Adrenal gland (tissue), 5 donors: ENCODE measurements at regions not wholly inside any gene's neighbourhood (a gene's known extent, or its start where the extent isn't known, plus 50 kb on each side); places are given as distances from the start of the nearest gene placed in this dataset.

Experiments used
- POLR2A ChIP-seq, 2 donors: fragments of 450-650 bp; IDR thresholded peaks; one replicate each; pipeline ENCODE4 v1.6.1; 2017; ENCODE audit warnings: antibody characterized with exemption in 2 of 2, mild to moderate bottlenecking in 2 of 2, moderate library complexity in 1 of 2
- TF ChIP-seq, protein P1 (sequence below), 6 experiments: fragments of 450-650 bp in 4 of 6; fragments of 200-600 bp in 2 of 6; sonication (generic) in 1 of 6; IDR thresholded peaks; 1 replicate in 5 of 6; 2 replicates in 1 of 6; pipeline versions ENCODE4 v1.5.1 to v1.8.0; 2016 to 2021; ENCODE audit warnings: antibody characterized with exemption in 6 of 6, mild to moderate bottlenecking in 2 of 6, moderate library complexity in 1 of 6
- donor health status: DM: no; HTN: no; CAD: no.

DNA sequence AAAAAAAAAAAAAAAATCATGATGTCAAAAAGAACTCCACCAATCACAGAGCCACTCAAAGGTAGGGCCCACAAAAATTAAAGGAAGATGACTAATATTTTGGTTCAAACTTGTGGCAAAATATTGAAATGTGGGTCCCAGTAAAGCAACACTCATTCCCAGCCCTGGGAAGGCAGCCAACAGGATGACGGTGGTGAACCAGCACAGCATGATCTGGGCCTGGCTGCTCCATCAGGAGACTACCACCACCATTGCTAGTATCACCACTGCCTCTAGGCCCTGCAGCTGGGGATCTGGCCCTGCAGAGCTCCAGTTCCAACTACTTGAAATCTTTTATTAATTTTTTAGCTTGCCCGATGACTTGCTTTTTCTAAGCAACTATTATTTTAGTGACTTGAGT, 206.8 kb upstream of the ITGA1 start:
- no peak for TF ChIP-seq POLR2A (IDR thresholded peaks at IDR 0.05)
- TF ChIP-seq, protein P1, sequence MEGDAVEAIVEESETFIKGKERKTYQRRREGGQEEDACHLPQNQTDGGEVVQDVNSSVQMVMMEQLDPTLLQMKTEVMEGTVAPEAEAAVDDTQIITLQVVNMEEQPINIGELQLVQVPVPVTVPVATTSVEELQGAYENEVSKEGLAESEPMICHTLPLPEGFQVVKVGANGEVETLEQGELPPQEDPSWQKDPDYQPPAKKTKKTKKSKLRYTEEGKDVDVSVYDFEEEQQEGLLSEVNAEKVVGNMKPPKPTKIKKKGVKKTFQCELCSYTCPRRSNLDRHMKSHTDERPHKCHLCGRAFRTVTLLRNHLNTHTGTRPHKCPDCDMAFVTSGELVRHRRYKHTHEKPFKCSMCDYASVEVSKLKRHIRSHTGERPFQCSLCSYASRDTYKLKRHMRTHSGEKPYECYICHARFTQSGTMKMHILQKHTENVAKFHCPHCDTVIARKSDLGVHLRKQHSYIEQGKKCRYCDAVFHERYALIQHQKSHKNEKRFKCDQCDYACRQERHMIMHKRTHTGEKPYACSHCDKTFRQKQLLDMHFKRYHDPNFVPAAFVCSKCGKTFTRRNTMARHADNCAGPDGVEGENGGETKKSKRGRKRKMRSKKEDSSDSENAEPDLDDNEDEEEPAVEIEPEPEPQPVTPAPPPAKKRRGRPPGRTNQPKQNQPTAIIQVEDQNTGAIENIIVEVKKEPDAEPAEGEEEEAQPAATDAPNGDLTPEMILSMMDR (IDR thresholded peaks at IDR 0.05): no peak
